ENCODE measurements at regions not wholly inside any gene's neighbourhood (a gene's known extent, or its start where the extent isn't known, plus 50 kb on each side); places are given as distances from the start of the nearest gene placed in this dataset.
"Not testable (repeated sequence)": the region's sequence is repeated elsewhere in the genome, so short reads cannot be mapped to it uniquely, and the experiment has no call there.

- not testable (repeated sequence) for DNase-seq
Measured at GRCh38 chr2:111546578-111546977, 337.4 kb downstream of the ANAPC1 start.

- not testable (repeated sequence) for DNase-seq
Measured at GRCh38 chr2:111549174-111549573, 334.8 kb downstream of the ANAPC1 start.

GRCh38 chr2:111551428-111551827 is 332.6 kb downstream of the ANAPC1 start:
- not testable (repeated sequence) for DNase-seq

GRCh38 chr2:111552625-111553024 is 331.4 kb downstream of the ANAPC1 start:
- not testable (repeated sequence) for DNase-seq

GRCh38 chr2:111559301-111559700 is 324.7 kb downstream of the ANAPC1 start:
- not testable (repeated sequence) for DNase-seq

- DNase-seq: not testable (repeated sequence)
Measured at GRCh38 chr2:111559814-111560213, 324.2 kb downstream of the ANAPC1 start.

- not testable (repeated sequence) for DNase-seq
Measured at GRCh38 chr2:111566068-111566467, 317.9 kb downstream of the ANAPC1 start.

GRCh38 chr2:111567233-111567632 is 316.8 kb downstream of the ANAPC1 start:
- not testable (repeated sequence) for DNase-seq

- not testable (repeated sequence) for DNase-seq
Measured at GRCh38 chr2:111569356-111570199, 314.4 kb downstream of the ANAPC1 start.

- not testable (repeated sequence) for DNase-seq
Measured at GRCh38 chr2:111570300-111571114, 313.5 kb downstream of the ANAPC1 start.

- DNase-seq: not testable (repeated sequence)
Measured at GRCh38 chr2:111574803-111575202, 309.2 kb downstream of the ANAPC1 start.

- DNase-seq: not testable (repeated sequence)
Measured at GRCh38 chr2:111577154-111577885, 306.7 kb downstream of the ANAPC1 start.

- DNase-seq: not testable (repeated sequence)
Measured at GRCh38 chr2:111579500-111580134, 304.4 kb downstream of the ANAPC1 start.

GRCh38 chr2:111580616-111581015 is 303.4 kb downstream of the ANAPC1 start:
- DNase-seq: not testable (repeated sequence)

GRCh38 chr2:111582090-111582489 is 301.9 kb downstream of the ANAPC1 start:
- DNase-seq: not testable (repeated sequence)

- not testable (repeated sequence) for DNase-seq
Measured at GRCh38 chr2:111583480-111583879, 300.5 kb downstream of the ANAPC1 start.

- DNase-seq: not testable (repeated sequence)
Measured at GRCh38 chr2:111584540-111584939, 299.5 kb downstream of the ANAPC1 start.

- DNase-seq: not testable (repeated sequence)
Measured at GRCh38 chr2:111584950-111585349, 299.0 kb downstream of the ANAPC1 start.

- not testable (repeated sequence) for DNase-seq
Measured at GRCh38 chr2:111586014-111586413, 298.0 kb downstream of the ANAPC1 start.

- not testable (repeated sequence) for DNase-seq
Measured at GRCh38 chr2:111595072-111595471, 288.9 kb downstream of the ANAPC1 start.

- DNase-seq: not testable (repeated sequence)
Measured at GRCh38 chr2:111596808-111597705, 286.9 kb downstream of the ANAPC1 start.

Measured in NCI-H446 treated with DMSO at 0.1 percent for 48 hours (cell line).